NCI-H2171 treated with DMSO at 0.1 percent for 48 hours (cell line): ENCODE measurements at regions not wholly inside any gene's neighbourhood (a gene's known extent, or its start where the extent isn't known, plus 50 kb on each side); places are given as distances from the start of the nearest gene placed in this dataset.
"Not testable (repeated sequence)": the region's sequence is repeated elsewhere in the genome, so short reads cannot be mapped to it uniquely, and the experiment has no call there.

Experiments
- DNase-seq: peaks from one replicate; lab custom pipeline; 2025; lab: John Stamatoyannopoulos, UW

GRCh38 chr1:34369701-34370455 is 193.2 kb downstream of the C1orf94 start:
- DNase-seq, result no peak

- no peak for DNase-seq
Measured at GRCh38 chr1:34370748-34371147, 194.0 kb downstream of the C1orf94 start.

- not testable (repeated sequence) for DNase-seq
Measured at GRCh38 chr1:34371179-34371578, 194.5 kb downstream of the C1orf94 start.

- no peak for DNase-seq
Measured at GRCh38 chr1:34371829-34372532, 195.3 kb downstream of the C1orf94 start.

GRCh38 chr1:34372891-34373290 is 196.2 kb downstream of the C1orf94 start:
- DNase-seq, result no peak

- DNase-seq, result no peak
Measured at GRCh38 chr1:34373912-34374311, 197.2 kb downstream of the C1orf94 start.

- no peak for DNase-seq
Measured at GRCh38 chr1:34376531-34376930, 199.8 kb downstream of the C1orf94 start.

- peak; percentile 90 for DNase-seq
Measured at GRCh38 chr1:34378968-34379856, 202.5 kb downstream of the C1orf94 start.

- no peak for DNase-seq
Measured at GRCh38 chr1:34379911-34380310, 203.2 kb downstream of the C1orf94 start.

- DNase-seq, result peak; percentile 70
Measured at GRCh38 chr1:34380526-34381124, 203.9 kb downstream of the C1orf94 start.

GRCh38 chr1:34389974-34390373 is 213.3 kb downstream of the C1orf94 start:
- DNase-seq, result no peak

GRCh38 chr1:34396042-34396441 is 219.3 kb downstream of the C1orf94 start:
- no peak for DNase-seq

- DNase-seq, result peak; percentile 70
Measured at GRCh38 chr1:34398241-34398915, 221.7 kb downstream of the C1orf94 start.

GRCh38 chr1:34398916-34399275 is 222.2 kb downstream of the C1orf94 start:
- DNase-seq, result no peak

- DNase-seq, result no peak
Measured at GRCh38 chr1:34400675-34401074, 224.0 kb downstream of the C1orf94 start.

GRCh38 chr1:34403156-34403555 is 226.4 kb downstream of the C1orf94 start:
- no peak for DNase-seq

- DNase-seq, result no peak
Measured at GRCh38 chr1:34404804-34405203, 228.1 kb downstream of the C1orf94 start.

GRCh38 chr1:34405266-34405959 is 228.7 kb downstream of the C1orf94 start:
- DNase-seq, result no peak

GRCh38 chr1:34406377-34406776 is 229.7 kb downstream of the C1orf94 start:
- DNase-seq, result peak; percentile 57

GRCh38 chr1:34406833-34407539 is 230.3 kb downstream of the C1orf94 start:
- peak; percentile 99 for DNase-seq
